Spleen (tissue), 11 donors: ENCODE measurements at regions not wholly inside any gene's neighbourhood (a gene's known extent, or its start where the extent isn't known, plus 50 kb on each side); places are given as distances from the start of the nearest gene placed in this dataset.

Experiments used
- DNase-seq: peaks from one replicate; pipeline ENCODE4 v3.0.0-alpha.2; 2020
- H3K27ac ChIP-seq, 8 donors: fragments of 200-600 bp; sonication (generic) in 7 of 8; 1 replicate in 4 of 8; 2 replicates in 4 of 8; pipeline versions ENCODE4 v1.5.0 to v1.8.0; 2016 to 2021; ENCODE audit warnings: inconsistent platforms in 4 of 8, mild to moderate bottlenecking in 4 of 8, moderate library complexity in 1 of 8
- H3K27me3 ChIP-seq, 7 donors: fragments of 200-600 bp; sonication (generic) in 6 of 7; replicated peaks in 1 of 7; 1 replicate in 4 of 7; 2 replicates in 3 of 7; pipeline versions ENCODE4 v1.5.0 to v1.8.0; 2016 to 2021; ENCODE audit warnings: inconsistent platforms in 3 of 7, mild to moderate bottlenecking in 1 of 7
- H3K36me3 ChIP-seq, 6 donors: fragments of 200-600 bp; sonication (generic) in 5 of 6; 1 replicate in 4 of 6; 2 replicates in 2 of 6; pipeline versions ENCODE4 v1.5.0 to v1.8.0; 2016 to 2021; ENCODE audit warnings: inconsistent platforms in 2 of 6
- H3K4me1 ChIP-seq, 6 donors: fragments of 200-600 bp; sonication (generic) in 5 of 6; 1 replicate in 3 of 6; 2 replicates in 3 of 6; pipeline versions ENCODE4 v1.5.0 to v1.8.0; 2016 to 2021; ENCODE audit warnings: inconsistent platforms in 3 of 6
- H3K4me3 ChIP-seq, 8 donors: fragments of 200-600 bp; sonication (generic) in 7 of 8; 1 replicate in 4 of 8; 2 replicates in 4 of 8; pipeline versions ENCODE4 v1.5.0 to v1.8.0; 2016 to 2021; ENCODE audit warnings: inconsistent platforms in 4 of 8, mild to moderate bottlenecking in 4 of 8, moderate library complexity in 2 of 8
- H3K9me3 ChIP-seq, 8 donors: fragments of 200-600 bp; sonication (generic) in 7 of 8; 1 replicate in 4 of 8; 2 replicates in 4 of 8; pipeline versions ENCODE4 v1.5.0 to v1.8.0; 2016 to 2021; ENCODE audit warnings: inconsistent platforms in 4 of 8
- CTCF ChIP-seq, 11 experiments: fragments of 200-600 bp in 7 of 11; fragments of 450-650 bp in 4 of 11; sonication (generic) in 4 of 11; IDR thresholded peaks in 8 of 11; conservative IDR thresholded peaks in 3 of 11; 1 replicate in 7 of 11; 2 replicates in 4 of 11; pipeline versions ENCODE4 v1.4.0 to v1.8.0; 2016 to 2021; ENCODE audit warnings: antibody characterized with exemption in 11 of 11, inconsistent platforms in 4 of 11, mild to moderate bottlenecking in 1 of 11
- POLR2A ChIP-seq, 3 donors: fragments of 450-650 bp; IDR thresholded peaks; one replicate each; pipeline ENCODE4 v1.5.1; 2017; ENCODE audit warnings: antibody characterized with exemption in 3 of 3, mild to moderate bottlenecking in 1 of 3
- POLR2AphosphoS5 ChIP-seq, 3 donors: sonication (generic); formaldehyde crosslinking; IDR thresholded peaks; one replicate each; pipeline ENCODE4 v1.5.1; 2017; ENCODE audit warnings: antibody characterized with exemption in 3 of 3
- WGBS, 5 donors: extraction: QIAGEN DNeasy Blood & Tissue Kit in 3 of 5; methylation state at CpG; one replicate each; pipeline versions ENCODE4 v1.1.5 to v1.1.7; 2013 to 2018; 5-methylcytosine and 5-hydroxymethylcytosine counted together
- intact Hi-C: fragments of 100-400 bp; cut with DNase I; formaldehyde crosslinking; loops from one replicate; pipeline ENCODE4 v1.15.0; 2023; ENCODE audit warnings: low total_unique reads
- donor health status: healthy with polysubstance abuse.
- donor health status: DM: no; HTN: no; CAD: no; lungs with moderate emphysema.
- donor health status: DM: no; HTN: no; CAD: no.
- donor health status: Bipolar disorder and iron deficiency.
- donor health status: healthy.
- donor health status: DM: no; HTN: no; CAD: no.
- donor health status: DM: yes; HTN: yes; CAD: no.

DNA sequence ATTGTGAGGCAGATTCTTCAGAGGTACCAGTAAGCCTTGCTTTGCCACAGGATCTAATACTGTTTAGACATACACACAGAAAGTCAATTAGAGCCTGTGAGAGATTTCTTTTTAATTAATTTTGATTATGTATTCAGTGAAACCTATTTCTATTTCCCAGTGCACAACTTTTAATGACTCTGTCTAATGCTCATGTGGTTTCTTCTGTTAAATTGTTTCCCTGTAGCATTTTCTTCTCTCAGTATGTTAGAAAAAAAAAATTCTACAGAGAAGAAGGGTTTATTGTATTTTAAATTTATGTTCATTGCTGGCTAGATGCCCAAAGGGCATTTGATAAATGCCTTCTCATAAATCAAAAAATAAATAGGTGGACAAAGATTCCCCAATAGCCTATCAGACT is 293.7 kb downstream of the C6orf118 start:
- Histone ChIP-seq H3K9me3 (peaks cover 0 to 5% (median under 1%) of the 10 kb centered on the region in 8 donors), H3K4me1 (no peaks in the 10 kb centered on the region), H3K4me3 (no peak overlapping the region), H3K36me3 (no peaks in the 10 kb centered on the region), H3K27me3 (no peaks in the 10 kb centered on the region), H3K27ac (no peak overlapping the region)
- DNase-seq: no peak
- intact Hi-C loops: no loop called here
- TF ChIP-seq POLR2A (IDR thresholded peaks at IDR 0.05) (no peak), CTCF (IDR thresholded peaks at IDR 0.05 in 8 of 11, conservative IDR thresholded peaks at IDR 0.05 in 3 of 11) (no peak), POLR2AphosphoS5 (IDR thresholded peaks at IDR 0.05) (no peak)

DNA sequence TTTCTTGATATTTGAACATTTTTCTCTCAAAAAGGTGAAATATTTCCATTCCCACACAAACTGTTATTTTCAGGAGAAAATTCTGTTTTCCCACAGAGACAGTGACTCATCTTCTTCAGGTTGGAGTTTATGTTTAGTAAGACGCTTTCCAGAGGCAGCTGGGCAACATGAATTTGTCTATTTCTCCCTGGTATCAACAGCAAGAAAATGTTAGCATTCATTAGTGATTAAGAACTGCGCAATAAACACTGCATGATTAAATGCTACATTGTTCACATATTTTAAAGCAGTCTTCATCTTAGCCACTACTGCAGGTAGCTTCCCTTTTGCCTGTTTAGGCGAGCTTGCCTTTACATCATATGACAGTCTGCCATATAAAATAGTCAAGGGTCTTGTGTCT is 295.7 kb downstream of the C6orf118 start:
- no peak for TF ChIP-seq POLR2A (IDR thresholded peaks at IDR 0.05)
- no peak for TF ChIP-seq CTCF (IDR thresholded peaks at IDR 0.05 in 8 of 11, conservative IDR thresholded peaks at IDR 0.05 in 3 of 11)
- no peak for TF ChIP-seq POLR2AphosphoS5 (IDR thresholded peaks at IDR 0.05)
- Histone ChIP-seq H3K27ac (no peak overlapping the region), H3K27me3 (no peaks in the 10 kb centered on the region), H3K4me3 (no peak overlapping the region), H3K9me3 (peaks cover 0 to 5% (median 0%) of the 10 kb centered on the region in 8 donors), H3K4me1 (no peaks in the 10 kb centered on the region), H3K36me3 (no peaks in the 10 kb centered on the region)
- DNase-seq: no peak
- 69 to 80% (median 76%) methylated on average over 3 of the region's 3 CpGs for WGBS, 5 donors
- intact Hi-C loops: no loop called here

DNA sequence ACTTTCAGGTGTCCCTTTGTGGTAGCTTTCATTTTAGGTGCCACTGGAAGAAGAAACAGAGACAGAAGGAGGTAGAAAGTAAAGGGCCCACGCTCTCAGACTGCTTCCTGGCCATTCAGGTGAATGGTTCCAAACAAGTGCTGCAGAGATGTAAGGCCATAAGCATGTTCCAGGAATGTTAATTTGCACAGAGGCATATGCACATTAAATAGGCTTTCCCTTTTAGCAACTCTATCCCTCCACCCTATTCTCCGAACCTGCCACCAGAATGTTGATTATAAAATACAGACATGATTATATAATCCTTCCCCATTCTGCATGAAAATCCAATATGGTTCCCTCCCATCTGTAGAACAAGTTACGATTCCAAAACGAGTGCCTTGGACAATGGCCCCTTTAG is 297.2 kb downstream of the C6orf118 start:
- no peak overlapping the region for H3K4me3 ChIP-seq
- H3K9me3 ChIP-seq: peaks cover 0 to 17% (median under 1%) of the 10 kb centered on the region in 8 donors
- DNase-seq: no peak
- intact Hi-C loops: no loop called here
- H3K4me1 ChIP-seq: no peaks in the 10 kb centered on the region
- no peak overlapping the region for H3K27ac ChIP-seq
- no peaks in the 10 kb centered on the region for H3K27me3 ChIP-seq
- no peak for TF ChIP-seq CTCF (IDR thresholded peaks at IDR 0.05 in 8 of 11, conservative IDR thresholded peaks at IDR 0.05 in 3 of 11)
- TF ChIP-seq POLR2AphosphoS5 (IDR thresholded peaks at IDR 0.05): no peak
- 77 to 79% (median 78%) methylated on average over 4 of the region's 4 CpGs for WGBS, 5 donors
- no peaks in the 10 kb centered on the region for H3K36me3 ChIP-seq

GRCh38 chr6:165010556-165011535 is 298.6 kb downstream of the C6orf118 start:
- Histone ChIP-seq H3K27ac (no peak overlapping the region), H3K4me1 (no peaks in the 10 kb centered on the region), H3K36me3 (no peaks in the 10 kb centered on the region), H3K4me3 (no peak overlapping the region), H3K27me3 (no peaks in the 10 kb centered on the region), H3K9me3 (peaks cover 0 to 30% (median 7%) of the 10 kb centered on the region in 8 donors)
- no peak for DNase-seq
- intact Hi-C loops: no loop called here
- 83 to 90% (median 85%) methylated on average over 5 of the region's 5 CpGs for WGBS, 5 donors
- TF ChIP-seq POLR2AphosphoS5 (IDR thresholded peaks at IDR 0.05) (no peak), POLR2A (IDR thresholded peaks at IDR 0.05) (no peak), CTCF (IDR thresholded peaks at IDR 0.05 in 8 of 11, conservative IDR thresholded peaks at IDR 0.05 in 3 of 11) (no peak)
